ENCODE measurements at regions not wholly inside any gene's neighbourhood (a gene's known extent, or its start where the extent isn't known, plus 50 kb on each side); places are given as distances from the start of the nearest gene placed in this dataset.

- H3K9ac ChIP-seq (replicated peaks in 1 of 4; ENCODE audit: extremely low read depth in 1 of 4, low read depth in 3 of 4, low read length in 3 of 4), result no peak overlapping the region
- no peak overlapping the region for H3K4ac ChIP-seq (replicated peaks; ENCODE audit: insufficient read length, low read depth, low read length)
- no peaks in the 10 kb centered on the region for H3K27me3 ChIP-seq (replicated peaks in 1 of 4; ENCODE audit: control insufficient read depth in 3 of 4, extremely low read depth in 1 of 4, insufficient read depth in 3 of 4, low read length in 3 of 4)
- H3K27ac ChIP-seq (ENCODE audit: low read depth, low read length), result no peak overlapping the region
- no peaks in the 10 kb centered on the region for H3K79me2 ChIP-seq (ENCODE audit: control insufficient read depth in 1 of 2, insufficient read depth in 2 of 2, low read length in 2 of 2)
- FAIRE-seq (no peak), DNase-seq (ENCODE audit: low read depth in 1 of 2, low spot score in 2 of 2) (no peak)
- TF ChIP-seq GABPA (IDR thresholded peaks at IDR 0.05; ENCODE audit: borderline replicate concordance, insufficient read depth, low read length) (no peak), SRF (IDR thresholded peaks at IDR 0.05; ENCODE audit: low read depth, low read length) (peak; percentile 95), PHF8 (conservative IDR thresholded peaks at IDR 0.05; ENCODE audit: low read depth, low read length) (no peak)
- no peak overlapping the region for H3K56ac ChIP-seq (replicated peaks; ENCODE audit: insufficient read length, low read depth, low read length)
- H3K79me1 ChIP-seq (ENCODE audit: low read depth, low read length), result no peaks in the 10 kb centered on the region
- H3K4me3 ChIP-seq (ENCODE audit: extremely low read depth in 1 of 4, insufficient read depth in 2 of 4, low read depth in 3 of 4, low read length in 4 of 4), result no peak overlapping the region
- H2BK15ac ChIP-seq (ENCODE audit: low read length), result no peak overlapping the region
- POLR2A ChIA-PET (ENCODE audit: partially characterized antibody), result no interaction called here
- no peaks in the 10 kb centered on the region for H3K36me3 ChIP-seq (ENCODE audit: control insufficient read depth in 2 of 4, insufficient read depth in 4 of 4, low read length in 3 of 4)
- CTCF ChIA-PET (ENCODE audit: partially characterized antibody), result interaction anchor here (1.1 to 1.3 kb wide), 2 partner anchors 14 to 15 kb away, joined by 3 to 5 read pairs; no protein-coding TSS in a partner anchor
- 87% methylated on average over 3 of the region's 3 CpGs; no CpG with 5 or more reads in 1 of the 2 experiments for WGBS, 2 experiments (ENCODE audit: extremely low coverage in 1 of 2, insufficient coverage in 1 of 2, insufficient read length in 1 of 2, insufficient replicate concordance in 2 of 2, low coverage in 1 of 2, low lambda C conversion rate in 2 of 2, missing lambda C conversion rate in 1 of 2)
- H3K18ac ChIP-seq (ENCODE audit: extremely low read depth, low read length), result no peak overlapping the region
- peaks cover 0 to 10% (median 5%) of the 10 kb centered on the region in 4 experiments; a peak in 4 of 7 replicates for H3K4me1 ChIP-seq (replicated peaks in 1 of 4; ENCODE audit: control insufficient read depth in 3 of 4, insufficient read depth in 4 of 4, low read length in 3 of 4)
- no peaks in the 10 kb centered on the region; the same call in 1 of the 2 replicates for H3K23me2 ChIP-seq (ENCODE audit: low read depth, low read length)
- H3K14ac ChIP-seq (ENCODE audit: insufficient read length), result no peak overlapping the region
- no peaks in the 10 kb centered on the region for H3K9me3 ChIP-seq (ENCODE audit: insufficient read depth in 2 of 2, low read depth in 1 of 2, low read length in 1 of 2)
- H3K23ac ChIP-seq (ENCODE audit: insufficient read length), result no peak overlapping the region
- H2BK20ac ChIP-seq (ENCODE audit: low read length), result no peak overlapping the region
- H3K4me2 ChIP-seq (ENCODE audit: insufficient read depth in 1 of 2, low read depth in 2 of 2, low read length in 2 of 2), result no peak overlapping the region
- H4K5ac ChIP-seq (ENCODE audit: insufficient read length, low read depth, low read length), result no peak overlapping the region
- H4K8ac ChIP-seq (ENCODE audit: extremely low read depth, insufficient read depth, low read length), result no peak overlapping the region
- no peak overlapping the region for H2BK5ac ChIP-seq (ENCODE audit: low read depth, low read length)
- no peak overlapping the region for H2AK5ac ChIP-seq (ENCODE audit: low read depth, low read length)
- no peaks in the 10 kb centered on the region for H4K20me1 ChIP-seq (replicated peaks in 1 of 2; ENCODE audit: control insufficient read depth in 1 of 2, insufficient read depth in 2 of 2, low read length in 2 of 2)
- H2BK12ac ChIP-seq (ENCODE audit: low read depth, low read length), result no peak overlapping the region
- H2BK120ac ChIP-seq (replicated peaks; ENCODE audit: low read depth, low read length), result no peak overlapping the region
- no peak overlapping the region for H2AFZ ChIP-seq (ENCODE audit: low read length)
- H4K91ac ChIP-seq (replicated peaks; ENCODE audit: insufficient read length, low read length), result no peak overlapping the region
Observed at GRCh38 chr14:33855672-33856071, 95.2 kb downstream of the EGLN3 start.

Data from H1 (cell line).